Kasumi-1 (cell line): ENCODE measurements at regions not wholly inside any gene's neighbourhood (a gene's known extent, or its start where the extent isn't known, plus 50 kb on each side); places are given as distances from the start of the nearest gene placed in this dataset.

ENCODE experiments used
- DNase-seq, 2 experiments: peaks; one replicate each; lab custom pipeline; 2025; lab: John Stamatoyannopoulos, UW

DNA sequence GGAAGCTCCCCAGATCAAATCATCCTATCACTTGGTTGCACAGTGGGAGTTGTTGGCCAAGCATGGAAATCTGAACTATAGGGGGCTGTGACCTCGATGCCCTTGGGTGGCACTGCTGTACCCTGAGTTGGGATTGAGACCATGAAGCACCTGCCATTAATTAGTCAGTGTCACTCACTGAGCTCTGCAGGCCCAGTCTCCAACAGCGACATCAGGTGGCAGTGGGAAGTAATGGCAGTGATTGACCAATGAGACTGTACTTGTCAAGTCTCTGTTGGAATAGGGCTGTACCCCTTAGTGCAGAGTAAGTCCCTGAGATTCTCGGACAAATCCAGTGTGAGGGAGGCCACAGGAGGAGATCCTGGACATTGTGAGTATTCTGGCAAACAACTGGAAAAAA is 118.0 kb upstream of the RPL38 start:
- peak in 1 of 2 experiments; percentile 15 for DNase-seq

DNA sequence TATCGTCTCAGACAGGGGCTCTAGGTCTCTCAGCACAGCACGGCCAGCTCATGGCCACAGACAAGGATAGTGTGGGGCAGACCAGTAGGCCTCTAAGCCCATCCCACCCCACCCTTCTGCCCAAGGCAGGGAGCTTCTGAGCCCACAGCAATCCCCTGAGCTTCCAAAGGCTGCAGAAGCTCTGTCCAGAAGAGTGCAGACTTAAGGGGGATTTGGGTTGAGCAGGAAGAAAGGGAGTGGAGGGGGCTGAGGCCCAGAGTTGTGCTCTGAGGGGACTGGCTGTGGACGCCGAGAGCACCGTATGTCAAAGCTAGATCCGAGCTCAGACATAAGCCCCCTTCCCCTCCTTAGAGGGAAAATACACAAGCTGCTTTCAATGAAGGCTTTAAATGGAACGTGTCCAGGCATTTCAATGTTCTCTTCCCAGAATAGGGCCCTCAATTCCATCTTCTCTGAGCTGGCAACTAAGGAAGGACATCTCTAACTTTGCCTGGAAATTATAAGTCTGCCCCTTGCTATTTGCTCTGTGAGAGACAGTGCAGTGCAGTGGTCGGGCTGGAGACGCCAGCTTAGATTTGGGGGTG is 116.4 kb upstream of the RPL38 start:
- DNase-seq, result no peak

DNA sequence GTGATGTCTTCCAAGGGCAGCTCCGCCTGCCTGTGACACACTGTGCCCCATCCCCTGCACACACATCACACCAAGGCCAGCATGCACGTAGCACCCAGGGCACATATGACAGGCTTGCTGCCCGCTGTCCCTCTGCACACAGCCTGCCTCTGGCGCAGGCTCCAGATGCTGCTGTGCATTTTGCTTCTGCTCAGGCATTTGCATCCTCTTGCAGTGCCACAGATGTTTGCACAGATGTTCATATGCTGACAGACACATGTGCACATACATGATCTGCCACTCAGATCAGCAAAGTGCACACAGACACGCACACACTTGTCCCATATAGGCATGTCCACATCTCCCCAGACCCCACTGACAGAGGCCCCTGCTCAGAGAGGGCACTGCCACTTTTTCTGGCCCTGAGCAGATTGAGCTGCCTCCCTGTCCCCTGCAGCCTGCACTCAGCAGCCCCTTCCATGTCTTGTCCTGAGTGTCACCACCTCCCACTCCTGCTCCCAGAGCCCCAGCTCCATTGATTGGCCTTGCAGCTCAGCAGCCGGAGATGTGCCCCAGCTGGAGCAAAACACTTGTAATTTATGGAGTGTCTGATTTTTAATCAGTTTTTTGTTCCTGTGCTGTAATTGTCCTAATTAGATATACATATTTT is 115.1 kb upstream of the RPL38 start:
- no peak for DNase-seq

DNA sequence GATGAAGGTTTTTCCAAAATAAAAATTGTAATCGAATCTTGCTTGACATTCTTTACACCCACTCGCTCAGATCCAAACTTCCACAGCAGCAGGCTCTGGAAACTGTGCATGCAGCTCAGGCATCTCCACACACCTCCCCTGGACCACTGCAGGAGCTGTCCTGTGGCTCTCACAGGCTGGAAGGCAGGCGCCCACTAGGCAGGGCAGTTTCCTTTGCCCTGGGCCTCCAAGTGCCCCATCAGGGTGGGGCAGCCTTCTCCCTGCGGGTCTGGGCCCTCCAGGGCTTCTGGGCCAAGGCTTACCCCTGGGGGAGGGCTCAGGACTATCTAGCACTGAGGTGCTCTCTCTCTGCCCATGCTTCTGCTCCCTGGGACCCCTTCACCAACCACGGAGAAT is 114.5 kb upstream of the RPL38 start:
- DNase-seq, result no peak

DNA sequence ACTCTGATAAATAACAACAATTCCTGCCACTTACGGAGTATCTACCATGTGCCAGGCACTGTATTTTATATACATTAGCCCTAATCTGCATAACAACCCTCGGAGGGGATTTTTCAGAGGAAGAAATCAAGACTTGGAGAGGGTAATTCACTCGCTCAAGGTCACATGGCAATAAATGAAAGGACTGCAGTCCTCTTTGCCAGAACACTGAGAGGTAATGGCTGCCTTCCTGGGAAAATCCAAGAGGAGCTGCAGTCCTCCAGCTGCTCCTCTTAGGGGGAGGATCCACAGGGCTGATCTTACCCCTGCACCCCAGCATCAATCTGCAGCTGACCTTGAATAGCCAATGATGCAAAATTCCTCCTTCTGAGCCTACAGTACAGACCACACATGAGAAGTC is 114.1 kb upstream of the RPL38 start:
- no peak for DNase-seq

DNA sequence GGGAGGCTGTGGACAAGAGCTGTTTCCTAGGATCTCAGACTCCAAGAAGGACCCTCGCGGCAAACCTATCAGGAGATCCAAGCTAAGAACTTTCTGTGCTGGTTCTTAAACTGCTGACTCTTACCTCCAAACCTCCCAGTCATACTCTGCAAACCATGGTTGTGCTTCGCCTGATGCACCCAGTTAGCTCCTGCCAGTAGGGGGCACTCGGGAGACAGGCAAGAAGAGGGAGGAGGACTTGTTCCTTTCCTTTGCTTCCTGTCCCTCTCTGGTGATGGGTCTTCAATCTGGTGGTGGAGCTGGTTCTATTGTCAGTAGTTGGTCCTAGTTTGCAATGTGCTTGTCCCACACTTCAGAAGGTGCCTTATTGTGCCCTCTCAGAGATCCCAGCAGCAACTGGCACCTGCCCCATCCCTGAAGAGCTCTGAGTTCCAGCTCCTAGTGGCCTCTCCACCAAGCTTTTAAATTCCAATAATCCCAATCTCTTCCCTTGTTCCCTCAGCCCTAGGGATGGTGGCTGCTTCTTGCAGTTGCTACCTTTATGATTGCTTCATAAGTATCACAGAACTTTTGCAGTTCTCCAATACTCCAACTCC is 113.5 kb upstream of the RPL38 start:
- DNase-seq, result peak; percentile 47 to 49

DNA sequence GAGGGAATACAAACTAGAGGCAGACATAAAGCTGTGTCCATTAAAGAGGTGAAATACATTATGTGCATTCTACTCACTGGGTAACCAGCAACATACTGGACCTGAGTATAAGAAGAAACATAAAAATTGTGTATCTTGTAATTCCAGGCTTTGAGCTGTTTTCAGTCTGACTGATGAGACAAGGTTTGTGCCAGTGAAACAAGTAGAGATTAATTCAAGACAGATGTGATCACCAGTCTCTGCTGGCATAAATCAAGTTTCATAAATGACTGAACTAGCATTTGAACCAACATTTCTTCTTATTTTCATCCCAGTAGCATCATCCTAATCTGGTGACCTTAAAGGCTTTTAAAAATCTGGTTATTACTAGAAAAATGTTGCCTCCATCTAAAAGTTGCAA is 108.8 kb upstream of the RPL38 start:
- no peak for DNase-seq

DNA sequence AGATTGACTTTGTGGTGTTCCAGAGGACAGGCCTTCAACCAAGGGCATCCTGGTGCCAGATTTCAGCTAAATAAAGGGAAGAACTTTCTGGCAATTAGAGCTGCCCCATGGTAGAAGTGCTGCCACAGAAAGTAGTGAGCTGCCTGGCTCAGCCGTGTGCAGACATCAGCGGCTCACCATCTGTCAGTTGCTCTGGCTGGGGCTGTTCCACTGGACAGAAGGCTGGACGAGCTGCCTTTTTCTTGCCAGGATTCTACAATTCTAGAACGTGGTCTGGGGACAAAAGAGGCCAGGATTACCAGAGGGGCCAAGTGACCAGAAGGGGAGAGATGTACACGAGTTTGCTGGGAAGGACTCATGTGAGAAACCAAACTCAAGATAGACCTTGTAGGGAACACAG is 107.0 kb upstream of the RPL38 start:
- no peak for DNase-seq

DNA sequence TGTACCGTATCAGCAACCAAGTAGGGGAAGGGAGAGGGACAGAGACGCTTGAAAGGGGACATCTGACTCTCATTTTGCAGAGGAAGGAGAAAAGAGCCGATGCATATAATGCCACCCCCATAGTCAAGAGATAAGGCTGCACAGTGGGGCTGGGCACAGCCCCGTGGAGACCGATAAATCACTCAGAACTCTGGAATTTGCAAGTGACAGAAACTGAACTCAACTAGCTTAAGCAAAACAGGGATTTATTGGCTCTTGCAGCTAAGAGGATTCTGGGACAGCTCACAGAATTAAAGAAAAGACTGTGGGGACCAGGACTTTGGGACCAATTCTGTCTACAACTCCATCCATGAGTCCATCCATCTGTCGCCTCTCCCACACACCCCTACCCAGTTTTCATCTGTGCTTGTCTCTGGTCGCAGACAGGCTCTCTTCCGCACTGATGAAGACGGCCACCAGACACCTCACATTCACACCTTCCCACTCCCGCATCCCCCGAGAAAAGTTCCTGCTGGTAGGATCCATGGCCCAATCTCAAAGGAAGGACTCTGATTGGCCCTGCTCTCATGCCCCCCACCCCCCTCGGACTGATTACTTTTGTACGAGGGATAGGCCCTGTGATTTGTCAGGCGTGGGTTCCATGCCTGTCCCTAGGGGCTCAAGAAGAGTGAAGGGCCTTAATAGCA is 105.9 kb upstream of the RPL38 start:
- no peak for DNase-seq

DNA sequence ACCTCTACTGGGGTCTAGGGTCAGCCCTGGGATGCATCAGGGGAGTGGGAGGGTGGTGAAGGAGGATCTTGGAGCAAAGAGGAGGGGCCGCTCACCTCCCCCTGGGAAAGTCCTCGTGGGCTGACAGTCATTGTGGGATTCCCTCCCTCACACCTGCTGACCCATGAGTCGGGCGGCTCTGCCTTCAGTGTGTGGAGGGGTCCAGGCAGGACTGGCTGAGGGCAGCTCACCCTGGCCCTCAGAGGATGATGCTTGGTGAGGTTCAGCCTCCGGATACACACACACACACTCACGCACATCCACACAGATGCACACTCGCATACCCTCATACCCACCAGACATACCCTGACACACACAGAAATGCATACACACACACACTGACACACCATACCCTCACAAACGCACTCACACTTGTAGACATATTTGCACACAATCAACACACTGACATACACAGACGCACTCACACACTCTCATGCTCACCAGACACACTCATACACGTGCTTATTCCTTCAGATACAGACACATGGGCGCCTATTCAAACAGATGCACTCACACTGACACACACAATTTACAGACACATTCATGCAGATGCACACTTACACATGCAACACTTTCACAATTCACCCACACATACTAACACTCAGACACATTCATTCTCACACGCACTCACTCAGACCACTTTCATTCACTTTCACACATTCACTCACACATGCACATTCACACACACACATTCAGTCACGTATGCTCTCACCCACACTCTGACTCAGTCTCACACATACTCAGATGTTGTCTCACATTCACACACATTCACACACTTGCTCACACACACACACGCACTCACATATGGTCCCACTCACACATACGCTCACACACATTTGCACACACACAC is 105.1 kb upstream of the RPL38 start:
- no peak for DNase-seq

DNA sequence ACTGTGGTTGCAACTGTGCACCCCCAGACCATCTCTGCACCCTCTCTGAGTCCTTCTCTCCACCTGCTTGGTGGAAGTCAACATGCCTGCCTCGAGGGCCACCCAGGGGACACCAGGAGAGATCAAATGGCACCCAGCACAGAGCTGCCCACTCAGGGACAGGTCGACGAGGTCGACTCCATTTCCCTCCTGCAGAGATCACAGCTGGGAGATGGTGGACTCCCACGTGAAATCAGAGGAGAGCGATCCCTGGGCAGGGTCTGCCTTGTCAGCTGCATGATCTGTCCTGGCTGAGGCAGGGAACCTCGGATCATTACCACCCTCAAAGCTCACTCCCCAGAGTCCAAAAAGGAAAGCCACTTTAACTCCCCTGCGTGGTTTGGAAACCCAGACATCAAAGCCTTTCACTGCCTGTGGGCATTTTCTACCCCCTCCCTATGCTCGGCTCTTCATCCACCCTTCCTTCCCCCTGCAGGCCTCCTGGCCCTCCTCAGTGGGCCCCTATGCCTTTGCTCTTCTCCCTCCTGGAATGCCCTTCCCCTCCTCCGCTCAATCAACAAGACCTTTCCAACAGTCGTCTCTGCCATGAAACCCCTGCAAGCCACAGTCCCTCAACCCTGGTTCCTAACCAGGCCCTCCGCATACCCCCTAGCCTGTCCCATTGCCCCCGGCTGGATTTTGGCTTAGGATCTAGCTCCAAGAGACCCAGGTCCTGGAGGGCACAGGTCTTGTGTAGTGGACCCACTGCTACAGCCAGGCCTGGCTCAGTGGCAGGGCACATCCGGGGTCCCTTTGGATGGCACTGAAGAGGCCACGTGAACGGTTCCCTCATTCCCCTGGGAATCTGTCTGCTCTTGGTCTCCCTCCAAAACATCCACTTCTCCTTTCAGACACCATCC is 103.8 kb upstream of the RPL38 start:
- DNase-seq, result no peak

DNA sequence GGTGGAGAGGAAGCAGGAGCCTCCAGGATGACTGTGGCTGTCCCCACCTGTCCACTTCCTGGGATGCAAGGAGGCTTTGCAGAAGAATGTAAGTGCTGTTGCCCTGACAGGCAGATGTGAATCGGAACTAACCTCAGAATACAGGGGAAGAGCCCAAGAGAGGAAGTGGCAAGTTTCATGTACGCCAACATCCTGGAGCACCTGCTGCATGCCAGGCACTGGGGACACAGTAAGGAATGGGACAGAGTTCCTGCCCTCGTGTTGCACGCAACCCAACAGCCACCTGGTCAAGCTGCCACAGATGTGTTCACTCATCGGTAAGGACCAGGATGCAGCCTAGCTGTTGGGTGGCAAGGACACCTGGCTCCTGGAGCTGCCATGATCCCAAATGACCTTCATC is 98.6 kb upstream of the RPL38 start:
- no peak for DNase-seq

DNA sequence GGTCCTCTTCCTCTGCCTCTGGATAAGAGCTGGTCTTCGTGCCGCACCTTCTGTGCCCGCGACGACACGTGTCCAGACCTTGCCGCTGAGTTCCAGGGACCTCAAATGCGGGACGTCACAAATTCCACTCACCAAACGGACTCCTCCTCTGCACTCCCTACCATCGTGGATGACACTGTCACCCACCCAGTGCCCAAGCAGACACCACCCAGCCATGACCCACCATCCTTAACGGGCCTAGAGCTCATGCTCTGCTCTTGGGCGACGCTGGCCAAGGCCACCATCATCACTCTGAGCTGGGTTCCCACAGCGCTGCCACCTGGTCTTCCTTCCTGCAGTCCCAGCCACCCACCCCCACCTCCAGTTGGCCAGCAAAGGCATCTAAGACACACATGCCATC is 96.4 kb upstream of the RPL38 start:
- no peak for DNase-seq

DNA sequence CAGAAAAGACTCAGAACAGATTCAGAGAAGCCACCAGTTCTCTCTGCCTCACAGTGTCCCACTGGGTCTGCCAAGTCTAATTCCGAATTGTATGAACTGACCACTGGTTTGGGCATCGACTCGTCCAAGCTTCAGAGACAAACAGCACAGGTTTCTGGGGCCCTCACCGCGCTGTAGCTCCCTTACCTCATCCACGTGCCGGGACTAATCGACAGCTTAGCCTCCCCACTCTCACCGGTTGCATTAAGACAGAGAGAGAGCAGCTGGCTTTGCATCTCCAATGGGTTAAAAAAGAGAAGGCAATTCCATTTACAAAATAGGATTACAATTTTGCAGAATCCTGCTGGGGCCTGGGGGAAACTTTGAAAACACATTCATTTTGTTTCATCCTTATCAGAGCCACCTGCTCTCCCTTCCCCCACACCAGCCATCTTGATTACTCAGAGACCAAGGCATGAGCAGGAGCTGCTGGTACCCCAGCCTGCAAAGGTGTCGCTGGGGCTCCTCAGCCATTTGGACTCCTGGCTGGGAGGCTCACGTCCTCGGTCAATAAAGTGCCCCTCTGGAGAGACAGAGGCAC is 95.3 kb upstream of the RPL38 start:
- no peak for DNase-seq

DNA sequence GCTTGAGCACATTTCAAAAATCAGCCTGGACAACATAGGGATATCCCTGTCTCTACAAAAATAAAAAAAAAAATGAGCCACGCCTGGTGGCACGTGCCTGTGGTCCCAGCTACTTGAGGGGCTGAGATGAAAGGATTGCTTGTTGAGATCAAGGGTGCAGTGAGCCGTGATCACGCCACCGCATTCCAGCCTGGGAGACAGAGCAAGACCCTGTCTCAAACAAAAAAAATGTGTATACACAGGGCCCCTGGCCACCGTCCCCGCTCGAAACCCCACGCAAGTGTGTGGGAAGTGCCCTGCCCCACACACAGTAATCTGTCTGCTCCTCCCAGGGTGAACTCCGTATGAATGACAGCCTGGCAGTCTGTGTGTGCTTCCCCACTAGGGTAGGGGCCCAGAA is 93.0 kb upstream of the RPL38 start:
- DNase-seq, result no peak

DNA sequence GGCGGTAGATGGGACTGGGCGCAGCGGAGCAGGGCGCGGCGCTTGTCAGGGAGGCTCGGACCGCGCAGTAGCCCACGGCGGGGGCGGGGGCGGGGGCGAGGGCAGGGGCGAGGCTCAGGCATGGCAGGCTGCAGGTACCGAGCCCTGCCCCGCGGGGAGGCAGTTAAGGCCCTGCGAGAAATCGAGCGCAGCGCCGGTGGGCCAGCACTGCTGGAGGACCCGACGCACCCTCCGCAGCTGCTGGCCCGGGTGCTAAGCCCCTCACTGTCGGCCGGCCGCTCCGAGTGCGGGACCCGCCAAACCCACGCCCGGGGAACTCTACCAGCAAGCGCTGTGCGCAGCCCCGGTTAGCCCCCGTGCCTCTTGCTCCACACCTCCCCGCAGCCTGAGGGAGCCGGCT is 90.2 kb upstream of the RPL38 start:
- no peak for DNase-seq

DNA sequence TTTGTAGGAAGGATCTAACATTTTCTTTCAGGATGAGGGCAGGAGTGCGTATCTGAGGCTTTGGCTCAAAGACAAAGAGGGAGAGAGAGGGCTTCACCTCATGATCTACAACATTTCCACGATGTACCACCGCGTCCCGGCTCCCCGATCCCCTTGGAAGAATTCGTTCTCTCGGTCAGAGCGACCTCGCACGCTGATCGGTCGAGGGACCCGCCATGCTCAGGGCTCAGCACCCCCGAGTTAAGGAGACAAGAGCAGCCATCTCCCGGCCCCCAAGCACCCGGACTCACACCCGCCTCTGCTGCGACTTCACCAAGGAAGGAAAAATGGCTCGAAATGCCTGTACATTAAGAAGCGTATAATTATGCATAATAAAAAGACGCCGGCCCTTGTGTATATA is 89.5 kb upstream of the RPL38 start:
- DNase-seq, result no peak

DNA sequence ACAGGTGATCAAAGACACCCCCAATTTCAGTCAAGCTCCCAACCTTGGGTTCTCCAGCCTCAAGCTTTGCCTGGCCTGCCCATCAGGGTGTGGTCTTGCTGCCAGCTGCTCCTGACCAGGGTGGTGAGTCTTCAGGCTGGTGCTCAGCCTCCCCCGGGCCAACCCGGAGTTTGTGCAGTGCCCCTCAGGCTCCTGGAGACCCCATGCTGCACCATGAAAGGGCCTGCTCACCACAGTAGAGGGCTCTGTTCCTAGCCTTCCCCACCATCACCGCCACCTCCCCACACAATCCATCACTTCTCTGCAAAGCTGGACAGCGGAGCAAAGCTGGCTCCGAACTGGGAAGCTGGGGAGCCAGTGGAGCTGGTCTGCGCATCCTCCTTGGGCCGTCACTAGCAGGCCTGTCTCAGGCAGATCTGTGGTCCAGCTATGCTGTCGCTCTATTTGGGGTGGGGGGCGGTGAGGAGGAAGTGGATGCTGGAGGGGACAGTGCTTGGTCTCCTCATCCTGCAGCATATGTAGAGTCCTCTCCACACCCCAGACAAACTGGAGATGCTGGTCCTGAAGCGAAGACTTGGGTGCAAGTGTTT is 88.5 kb upstream of the RPL38 start:
- no peak for DNase-seq

DNA sequence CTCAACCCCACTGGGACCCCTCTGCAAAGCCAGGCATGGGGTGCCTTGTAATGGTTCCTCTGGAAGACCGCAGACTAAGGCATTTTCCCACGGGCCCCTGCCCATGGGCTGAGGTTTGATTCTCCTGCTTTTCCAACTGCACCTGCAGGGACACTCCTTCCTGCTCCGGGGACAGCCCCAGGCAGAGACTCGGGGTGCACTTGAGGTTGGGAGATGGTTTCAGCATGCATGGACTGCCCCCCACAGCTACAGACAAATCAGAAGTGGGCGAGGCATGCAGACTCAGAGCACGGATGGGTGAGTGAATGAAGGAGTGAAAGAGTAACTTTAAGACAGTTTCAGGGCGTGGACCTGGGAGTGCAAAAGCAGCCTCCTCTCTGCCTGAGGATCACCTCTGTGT is 87.9 kb upstream of the RPL38 start:
- DNase-seq, result no peak

DNA sequence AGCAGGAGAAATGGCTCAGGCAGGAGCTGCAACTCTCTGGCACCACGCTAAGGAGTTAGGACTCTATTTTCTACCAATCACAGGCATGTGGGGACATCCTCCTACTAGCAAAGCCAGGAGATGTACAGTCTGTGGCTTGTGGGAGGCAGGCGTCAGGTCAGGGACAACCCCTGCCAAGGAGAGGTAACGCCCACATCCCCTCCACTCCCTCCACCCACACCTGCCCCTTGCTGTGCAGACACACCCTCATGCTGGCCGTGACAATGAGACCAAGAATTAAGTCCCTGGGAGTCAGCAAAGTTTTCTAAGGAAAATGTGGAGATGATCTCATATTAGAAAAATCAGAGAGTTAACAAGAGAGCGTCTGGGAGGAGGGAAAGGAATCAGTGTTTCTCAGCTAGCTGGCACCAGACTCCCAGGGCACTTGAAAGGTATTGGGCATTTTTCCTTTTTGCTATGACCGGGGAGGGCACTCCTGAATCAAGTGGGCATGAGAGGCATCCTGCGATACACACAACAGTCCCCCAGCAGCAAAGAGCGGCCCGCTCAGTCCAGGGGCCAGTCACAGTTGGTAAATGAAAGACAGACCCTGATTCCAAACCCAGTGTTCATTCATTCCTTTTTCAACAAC is 87.3 kb upstream of the RPL38 start:
- no peak for DNase-seq
